ENCODE measurements at regions not wholly inside any gene's neighbourhood (a gene's known extent, or its start where the extent isn't known, plus 50 kb on each side); places are given as distances from the start of the nearest gene placed in this dataset.

DNA sequence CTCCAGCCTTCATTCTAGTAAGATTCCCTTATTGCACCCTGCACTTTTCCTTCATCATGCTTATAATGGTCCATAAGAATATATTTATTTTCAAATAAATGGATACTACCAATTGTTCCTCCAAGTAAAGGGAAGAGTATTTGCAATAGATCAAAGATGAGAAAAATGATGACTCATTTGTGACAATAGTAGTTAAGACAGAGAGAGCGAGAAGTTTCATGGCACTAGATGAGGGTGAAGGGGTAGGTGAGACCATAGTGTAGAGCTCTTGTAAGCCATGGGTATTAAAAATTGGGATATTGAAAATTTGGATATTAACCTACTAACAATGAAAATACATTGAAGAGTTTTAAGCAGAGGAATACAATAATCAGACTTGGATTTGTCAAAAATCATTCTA, 404.6 kb downstream of the EFNA5 start:
- intact Hi-C loops (cut with DNase I) = no loop called here
- no peak for DNase-seq

GRCh38 chr5:107265193-107265592, 405.5 kb downstream of the EFNA5 start:
- DNase-seq = no peak
- intact Hi-C loops (cut with DNase I) = no loop called here

GRCh38 chr5:107263387-107264018, 407.2 kb downstream of the EFNA5 start:
- DNase-seq = no peak
- intact Hi-C loops (cut with DNase I) = no loop called here

DNA sequence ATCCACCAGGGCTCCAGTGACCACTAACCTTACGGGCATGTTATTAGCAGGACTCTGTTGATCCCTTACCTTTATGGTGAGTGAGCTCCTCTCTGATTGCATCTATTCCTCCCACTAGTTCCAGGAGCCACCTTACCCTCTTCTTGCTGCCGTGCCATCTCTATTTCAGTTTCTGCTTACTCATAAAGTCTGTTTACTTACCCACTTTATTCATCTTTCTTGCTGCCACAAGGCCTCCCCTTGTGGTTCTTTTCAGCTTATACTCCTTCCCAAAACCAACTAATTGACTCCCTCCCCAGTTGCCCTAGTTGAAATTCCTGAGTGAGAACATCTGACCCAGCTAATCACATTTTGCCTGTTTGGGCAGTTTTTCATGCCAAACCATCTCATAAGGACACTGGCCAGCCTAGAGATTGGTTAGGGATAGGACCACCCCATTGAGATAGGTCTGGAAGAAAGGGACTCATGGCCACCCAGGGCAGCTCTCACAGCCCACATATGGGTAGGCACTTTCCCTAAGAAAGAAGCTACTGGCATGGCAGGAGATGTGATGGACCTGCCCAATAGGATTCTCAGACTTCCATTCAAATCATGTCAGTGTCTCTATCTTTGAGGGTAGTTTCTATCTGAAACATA, 412.7 kb downstream of the EFNA5 start:
- no peak for DNase-seq
- intact Hi-C loops (cut with DNase I) = loop anchor here (10.0 kb wide), 1 partner anchor 417 kb away; the partner anchor contains the start of gene EFNA5

- DNase-seq = no peak
- intact Hi-C loops (cut with DNase I) = loop anchor here (10.0 kb wide), 1 partner anchor 420 kb away; the partner anchor contains the start of gene EFNA5
These were observed 415.9 kb downstream of the EFNA5 start for GRCh38 chr5:107254902-107255234.

GRCh38 chr5:107254214-107254901, 416.4 kb downstream of the EFNA5 start:
- intact Hi-C loops (cut with DNase I) = loop anchor here (10.0 kb wide), 1 partner anchor 420 kb away; the partner anchor contains the start of gene EFNA5
- no peak for DNase-seq

- intact Hi-C loops (cut with DNase I) = loop anchor here (10.0 kb wide), 1 partner anchor 422 kb away; the partner anchor contains the start of gene EFNA5
- no peak for DNase-seq
These were observed 417.5 kb downstream of the EFNA5 start for GRCh38 chr5:107253246-107253645.

- intact Hi-C loops (cut with DNase I) = loop anchor here (10.0 kb wide), 1 partner anchor 424 kb away; the partner anchor contains the start of gene EFNA5
- DNase-seq = no peak
These were observed 419.6 kb downstream of the EFNA5 start for GRCh38 chr5:107251151-107251550.

- intact Hi-C loops (cut with DNase I) = loop anchor here (5.0 kb wide), 1 partner anchor 181 kb away; no protein-coding TSS in a partner anchor
- peak in 6 of 10 donors; percentile 38 to 68 (median 48) for DNase-seq
These were observed 422.6 kb downstream of the EFNA5 start for GRCh38 chr5:107248066-107248695.

DNA sequence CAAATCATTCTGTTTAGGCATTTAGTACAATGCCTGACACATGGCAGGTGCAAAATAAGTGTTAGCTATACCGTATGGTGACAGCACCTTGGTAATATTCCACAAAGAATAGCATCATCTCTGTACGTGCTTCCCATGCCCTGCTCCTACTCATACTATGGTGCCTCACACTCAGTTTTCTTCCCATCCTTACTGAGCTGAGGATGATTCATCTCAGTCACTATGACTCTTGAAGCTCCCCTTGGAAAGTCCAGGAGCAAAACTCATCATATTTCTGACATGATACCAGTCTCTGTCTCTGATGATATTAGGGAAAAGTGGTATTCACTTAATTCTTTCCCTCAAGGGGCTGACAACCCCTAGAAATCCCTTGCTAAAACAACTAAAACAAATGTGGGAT, 423.3 kb downstream of the EFNA5 start:
- DNase-seq = no peak
- intact Hi-C loops (cut with DNase I) = loop anchor here (5.0 kb wide), 1 partner anchor 180 kb away; no protein-coding TSS in a partner anchor

DNA sequence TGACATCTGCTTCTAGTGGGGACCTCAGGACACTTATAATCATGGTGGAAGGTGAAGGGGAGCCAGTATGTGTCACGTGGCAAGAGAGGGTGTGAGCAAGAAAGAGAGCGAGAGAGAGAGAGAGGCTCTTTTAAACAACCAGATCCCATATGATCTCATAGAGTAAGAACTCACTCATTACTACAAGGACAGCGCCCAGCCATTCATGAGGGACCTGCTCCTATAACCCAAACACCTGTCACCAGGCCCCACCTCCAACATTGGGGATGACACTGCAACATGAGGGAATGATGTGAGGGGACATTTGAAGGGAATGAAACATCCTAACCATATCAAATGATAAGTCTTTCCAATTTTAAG, 427.5 kb downstream of the EFNA5 start:
- no peak for DNase-seq
- intact Hi-C loops (cut with DNase I) = no loop called here

GRCh38 chr5:107242411-107243219, 428.1 kb downstream of the EFNA5 start:
- intact Hi-C loops (cut with DNase I) = no loop called here
- no peak for DNase-seq

DNA sequence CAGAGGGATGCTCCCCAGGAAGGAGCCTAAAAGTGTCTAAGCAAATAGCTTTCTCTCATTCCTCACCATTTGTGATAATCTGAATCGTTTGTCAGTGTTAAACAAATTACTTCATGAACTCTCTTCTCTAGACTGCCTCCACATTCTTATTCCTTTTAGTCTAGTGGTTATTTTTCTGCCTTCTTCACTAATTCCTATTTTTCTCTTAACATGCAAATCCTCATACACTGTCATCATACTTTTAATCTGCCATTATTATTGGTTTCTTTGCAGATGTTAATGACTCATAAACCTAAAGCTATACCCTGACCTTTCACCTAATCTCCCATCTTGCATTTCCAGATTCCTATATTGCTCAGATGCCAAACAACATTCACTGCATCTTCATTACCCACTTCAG, 428.9 kb downstream of the EFNA5 start:
- intact Hi-C loops (cut with DNase I) = no loop called here
- no peak for DNase-seq

GRCh38 chr5:107235167-107235566, 435.6 kb downstream of the EFNA5 start:
- intact Hi-C loops (cut with DNase I) = no loop called here
- DNase-seq = no peak

DNA sequence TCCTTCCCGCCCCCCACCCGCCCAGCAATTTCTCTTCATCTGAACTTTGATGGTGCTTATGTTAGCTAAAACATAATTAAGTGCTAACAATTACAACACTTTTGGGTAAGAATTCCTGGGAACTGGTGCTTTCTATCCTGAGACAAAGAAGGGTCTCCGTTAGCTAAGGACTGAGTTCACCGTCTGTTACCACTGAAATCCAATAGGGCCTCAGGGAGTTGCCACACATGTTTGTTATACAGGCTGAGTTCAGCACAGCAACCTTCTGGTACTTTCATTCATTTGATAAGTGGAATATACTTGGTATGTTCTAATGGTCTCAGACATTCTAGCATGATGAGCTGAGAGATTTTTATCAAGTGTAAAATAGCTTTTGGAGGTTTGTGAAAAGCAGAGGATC, 437.9 kb downstream of the EFNA5 start:
- intact Hi-C loops (cut with DNase I) = no loop called here
- DNase-seq = no peak

DNA sequence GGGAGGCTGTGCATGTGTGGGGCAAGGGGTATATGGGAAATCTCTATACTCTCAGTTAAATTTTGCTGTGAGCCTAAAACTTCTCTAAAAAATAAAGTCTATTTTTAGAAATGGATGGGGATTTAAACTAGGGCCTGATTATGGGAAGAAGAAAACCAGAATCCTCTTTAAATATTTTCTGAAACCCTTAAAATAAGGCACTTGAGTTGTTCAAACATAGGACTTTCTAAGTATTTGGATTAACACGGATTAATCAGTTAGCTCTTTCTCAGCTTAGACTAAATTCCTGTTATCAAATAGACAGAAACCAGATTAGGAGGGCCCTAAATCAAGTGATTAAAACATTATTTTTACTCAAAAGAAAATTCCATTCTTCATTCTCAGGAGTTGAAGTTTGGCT, 438.4 kb downstream of the EFNA5 start:
- no peak for DNase-seq
- intact Hi-C loops (cut with DNase I) = no loop called here

DNA sequence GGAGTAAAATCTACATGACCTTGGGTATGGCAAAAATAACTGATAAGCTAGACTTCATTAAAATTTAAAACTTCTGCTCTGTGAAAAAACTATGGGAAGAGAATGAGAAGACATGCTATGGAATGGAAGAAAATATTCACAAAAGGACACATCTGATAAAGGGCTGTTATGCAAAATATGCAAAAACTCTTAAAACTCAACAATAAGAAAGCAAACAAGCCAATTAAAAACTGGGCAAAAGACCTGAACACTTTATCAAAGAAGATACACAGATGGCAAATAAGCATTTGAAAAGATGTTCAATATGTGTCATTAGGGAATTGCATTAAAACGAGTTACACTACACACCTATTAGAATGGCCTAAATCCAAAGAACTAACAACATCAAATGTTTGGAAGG, 439.5 kb downstream of the EFNA5 start:
- DNase-seq = no peak
- intact Hi-C loops (cut with DNase I) = no loop called here

DNA sequence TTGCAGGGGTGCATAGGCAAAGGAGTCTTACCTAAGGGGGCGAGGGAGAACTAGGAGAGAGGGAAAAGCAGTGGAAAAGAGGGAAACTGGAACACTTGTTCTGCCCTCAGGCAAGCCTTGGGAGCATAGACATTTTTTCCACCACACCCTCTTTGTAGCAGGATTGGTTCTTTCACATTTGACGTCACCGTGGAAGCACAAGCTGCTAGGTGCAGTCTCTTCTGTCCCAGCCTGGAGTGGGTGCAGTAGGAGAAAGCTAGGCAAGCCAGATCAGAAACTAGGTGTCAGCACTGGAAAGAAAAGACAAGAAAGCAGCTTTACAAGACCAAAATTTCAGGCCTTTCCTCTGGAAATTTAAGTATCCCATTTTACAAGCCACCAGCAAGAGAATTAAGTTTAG, 440.4 kb downstream of the EFNA5 start:
- no peak for DNase-seq
- intact Hi-C loops (cut with DNase I) = no loop called here

- DNase-seq = no peak
- intact Hi-C loops (cut with DNase I) = no loop called here
These were observed 442.5 kb downstream of the EFNA5 start for GRCh38 chr5:107228226-107228625.

DNA sequence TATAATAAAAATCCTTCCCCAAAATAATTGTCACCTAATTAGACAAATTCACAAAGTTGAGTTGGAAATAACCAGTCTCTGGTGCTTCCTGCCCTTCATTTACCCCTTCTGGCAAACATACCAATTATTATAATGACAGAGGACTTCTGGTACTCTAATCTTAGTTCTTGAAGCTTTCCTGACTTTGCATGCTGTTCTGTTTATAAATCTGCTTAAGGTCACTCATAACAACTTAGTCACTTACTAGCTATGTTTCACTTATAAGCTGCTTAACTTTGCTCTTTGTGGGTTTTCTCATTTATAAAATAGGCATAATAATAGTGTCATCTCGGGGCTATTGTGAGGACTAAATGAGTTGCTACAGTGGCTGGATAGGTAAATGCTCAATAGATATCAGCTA, 446.5 kb downstream of the EFNA5 start:
- intact Hi-C loops (cut with DNase I) = no loop called here
- DNase-seq = no peak
